ENCODE measurements at regions not wholly inside any gene's neighbourhood (a gene's known extent, or its start where the extent isn't known, plus 50 kb on each side); places are given as distances from the start of the nearest gene placed in this dataset.

DNA sequence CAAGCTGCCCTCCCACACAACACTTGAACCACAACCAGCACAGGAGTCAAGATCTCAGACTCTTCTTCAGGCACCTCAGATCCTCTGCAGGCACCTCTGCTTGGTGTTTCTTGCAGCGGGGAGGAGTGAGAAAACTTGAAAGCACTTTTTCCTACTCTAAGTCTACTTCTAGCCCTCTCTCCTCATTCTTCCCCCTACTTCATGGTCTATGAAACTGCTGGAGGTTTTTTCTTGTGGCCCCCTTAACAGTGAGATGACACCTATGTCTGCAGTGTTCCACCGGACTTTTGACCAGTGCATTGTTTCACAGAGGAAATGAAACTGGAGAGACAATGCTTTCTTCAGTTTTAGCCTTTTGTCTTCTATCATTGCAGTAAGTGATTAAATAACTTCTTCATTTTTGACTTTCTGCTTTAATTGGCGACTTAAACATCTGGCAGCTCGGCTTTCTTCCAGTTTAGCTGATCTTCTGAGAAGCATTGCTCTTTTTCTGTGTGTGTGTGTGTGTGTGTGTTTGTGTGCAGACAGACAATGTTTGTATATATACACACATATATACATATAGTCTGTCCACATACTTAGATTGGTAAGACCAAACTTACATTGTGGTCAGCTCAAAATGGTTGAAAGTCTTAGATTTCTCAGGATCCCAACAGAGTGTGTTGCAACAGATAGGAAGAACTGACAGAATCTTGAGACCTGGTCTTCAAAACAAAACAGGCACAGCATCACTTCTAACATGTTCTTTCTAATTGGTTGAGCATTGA is 1474.0 kb upstream of the TMEFF2 start:
- H3K36me3 Mint-ChIP-seq (ENCODE audit: low read depth): no peaks in the 10 kb centered on the region
- no peak overlapping the region for H3K4me3 Mint-ChIP-seq
- CTCF ChIA-PET: no interaction called here
- DNase-seq: no peak
- no peaks in the 10 kb centered on the region for H3K4me1 Mint-ChIP-seq (ENCODE audit: low read depth)
- H3K9me3 Mint-ChIP-seq: no peaks in the 10 kb centered on the region
- H3K27me3 Mint-ChIP-seq (ENCODE audit: low read depth): no peaks in the 10 kb centered on the region
- intact Hi-C loops (cut with micrococcal nuclease): no loop called here
- no peak overlapping the region for H3K27ac Mint-ChIP-seq

GRCh38 chr2:193627927-193628272 is 1433.2 kb upstream of the TMEFF2 start:
- CTCF ChIA-PET: no interaction called here
- Mint-ChIP-seq H3K27me3 (ENCODE audit: low read depth) (no peaks in the 10 kb centered on the region), H3K4me3 (no peak overlapping the region), H3K36me3 (ENCODE audit: low read depth) (no peaks in the 10 kb centered on the region), H3K9me3 (peaks cover 14% of the 10 kb centered on the region), H3K4me1 (ENCODE audit: low read depth) (no peaks in the 10 kb centered on the region), H3K27ac (no peak overlapping the region)
- DNase-seq: no peak
- intact Hi-C loops (cut with micrococcal nuclease): no loop called here

DNA sequence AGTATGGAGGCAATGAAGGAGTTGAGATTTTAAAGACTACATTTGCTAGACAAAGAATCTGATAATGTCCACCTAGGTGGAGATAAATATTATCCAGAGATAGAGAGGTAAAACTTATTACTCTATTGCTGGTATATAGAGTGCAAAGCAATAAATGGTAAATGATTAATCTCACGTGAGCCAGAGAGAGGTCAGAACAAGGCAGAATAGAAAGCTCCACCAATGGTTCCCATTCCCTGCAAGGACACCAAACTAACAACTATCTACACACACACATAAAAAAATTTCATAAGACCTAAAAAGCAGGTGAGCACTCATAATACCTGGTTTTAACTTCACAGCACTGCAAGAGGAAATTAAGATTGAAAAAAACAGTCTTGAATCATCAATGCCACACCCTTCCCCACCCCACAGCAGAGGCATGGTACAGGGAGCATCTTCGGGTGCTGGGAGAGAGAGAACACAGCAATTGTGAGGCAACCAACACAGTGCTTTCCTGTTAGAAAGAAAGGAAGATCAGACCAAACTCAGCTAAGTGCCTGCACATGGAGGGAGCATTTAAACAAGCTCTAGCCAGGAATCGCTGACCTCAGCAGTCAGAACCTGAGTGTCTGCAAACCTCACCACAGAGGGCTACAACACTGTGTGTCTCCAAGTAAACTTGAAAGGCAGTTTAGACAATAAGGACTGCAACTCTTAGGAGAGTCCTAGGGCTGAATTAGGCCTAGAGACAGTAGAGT is 1432.6 kb upstream of the TMEFF2 start:
- no peaks in the 10 kb centered on the region for H3K4me1 Mint-ChIP-seq (ENCODE audit: low read depth)
- DNase-seq: no peak
- no peaks in the 10 kb centered on the region for H3K27me3 Mint-ChIP-seq (ENCODE audit: low read depth)
- H3K27ac Mint-ChIP-seq: no peak overlapping the region
- H3K36me3 Mint-ChIP-seq (ENCODE audit: low read depth): no peaks in the 10 kb centered on the region
- H3K9me3 Mint-ChIP-seq: peaks cover 10% of the 10 kb centered on the region
- intact Hi-C loops (cut with micrococcal nuclease): no loop called here
- H3K4me3 Mint-ChIP-seq: no peak overlapping the region
- CTCF ChIA-PET: no interaction called here

DNA sequence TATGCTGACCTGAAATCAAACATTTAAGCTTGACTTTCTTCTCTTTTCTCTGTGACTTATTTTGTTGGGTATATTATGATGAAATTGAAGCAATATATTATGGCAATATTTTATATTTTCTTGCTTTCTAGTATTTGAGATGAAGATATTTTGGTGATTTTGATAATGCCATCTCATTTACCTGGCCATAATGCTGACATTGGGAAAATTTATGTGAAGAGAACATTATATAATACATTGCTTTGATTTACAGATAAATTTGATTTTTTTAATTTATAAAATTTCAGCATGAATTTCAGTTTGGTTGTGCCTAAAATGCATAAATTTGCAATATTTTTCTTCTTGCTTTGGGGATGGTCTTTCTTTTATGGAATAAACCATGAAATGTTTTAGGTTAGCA is 1413.7 kb upstream of the TMEFF2 start:
- H3K27ac Mint-ChIP-seq: no peak overlapping the region

GRCh38 chr2:193590831-193591230 is 1396.1 kb upstream of the TMEFF2 start:
- no peak for DNase-seq
- no peaks in the 10 kb centered on the region for H3K4me1 Mint-ChIP-seq (ENCODE audit: low read depth)
- intact Hi-C loops (cut with micrococcal nuclease): no loop called here
- CTCF ChIA-PET: no interaction called here
- H3K27ac Mint-ChIP-seq: no peak overlapping the region
- peaks cover 8% of the 10 kb centered on the region for H3K9me3 Mint-ChIP-seq
- H3K27me3 Mint-ChIP-seq (ENCODE audit: low read depth): no peaks in the 10 kb centered on the region
- no peaks in the 10 kb centered on the region for H3K36me3 Mint-ChIP-seq (ENCODE audit: low read depth)
- no peak overlapping the region for H3K4me3 Mint-ChIP-seq

More for the DNA sequence above, 1413.7 kb upstream of the TMEFF2 start:
- H3K4me3 Mint-ChIP-seq: no peak overlapping the region
- no peaks in the 10 kb centered on the region for H3K36me3 Mint-ChIP-seq (ENCODE audit: low read depth)
- CTCF ChIA-PET: no interaction called here
- no peak for DNase-seq
- peaks cover 3% of the 10 kb centered on the region for H3K9me3 Mint-ChIP-seq
- intact Hi-C loops (cut with micrococcal nuclease): no loop called here
- H3K4me1 Mint-ChIP-seq (ENCODE audit: low read depth): no peaks in the 10 kb centered on the region
- peaks cover 2% of the 10 kb centered on the region for H3K27me3 Mint-ChIP-seq (ENCODE audit: low read depth)

DNA sequence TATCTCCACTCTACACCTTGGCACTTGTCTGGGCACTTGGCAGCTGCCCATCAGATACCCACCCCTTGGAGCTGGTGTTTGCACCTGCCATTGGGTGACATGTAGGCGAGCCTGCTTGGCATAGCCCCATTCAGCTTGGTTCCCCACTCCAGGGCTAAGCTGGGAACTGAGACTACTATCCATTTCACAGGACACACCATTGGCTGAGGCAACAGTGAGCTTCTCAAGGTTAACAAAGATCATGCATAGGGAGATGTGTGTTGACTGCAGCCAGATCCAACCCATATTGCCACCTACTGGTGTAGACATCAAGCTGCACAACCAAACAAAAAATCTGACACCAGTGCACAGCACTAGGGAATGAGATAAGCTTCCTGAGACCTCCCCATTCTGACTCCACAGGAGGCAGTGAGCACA is 1389.8 kb upstream of the TMEFF2 start:
- H3K4me3 Mint-ChIP-seq: no peak overlapping the region
- no peaks in the 10 kb centered on the region for H3K27me3 Mint-ChIP-seq (ENCODE audit: low read depth)
- H3K36me3 Mint-ChIP-seq (ENCODE audit: low read depth): no peaks in the 10 kb centered on the region
- H3K4me1 Mint-ChIP-seq (ENCODE audit: low read depth): no peaks in the 10 kb centered on the region
- intact Hi-C loops (cut with micrococcal nuclease): loop anchor here (2.0 kb wide), 1 partner anchor 1394 kb away; no protein-coding TSS in a partner anchor
- no peak for DNase-seq
- CTCF ChIA-PET: interaction anchor here (1.1 kb wide), 1 partner anchor 12 kb away, joined by 3 read pairs; no protein-coding TSS in a partner anchor
- H3K9me3 Mint-ChIP-seq: peaks cover 2% of the 10 kb centered on the region
- H3K27ac Mint-ChIP-seq: no peak overlapping the region

DNA sequence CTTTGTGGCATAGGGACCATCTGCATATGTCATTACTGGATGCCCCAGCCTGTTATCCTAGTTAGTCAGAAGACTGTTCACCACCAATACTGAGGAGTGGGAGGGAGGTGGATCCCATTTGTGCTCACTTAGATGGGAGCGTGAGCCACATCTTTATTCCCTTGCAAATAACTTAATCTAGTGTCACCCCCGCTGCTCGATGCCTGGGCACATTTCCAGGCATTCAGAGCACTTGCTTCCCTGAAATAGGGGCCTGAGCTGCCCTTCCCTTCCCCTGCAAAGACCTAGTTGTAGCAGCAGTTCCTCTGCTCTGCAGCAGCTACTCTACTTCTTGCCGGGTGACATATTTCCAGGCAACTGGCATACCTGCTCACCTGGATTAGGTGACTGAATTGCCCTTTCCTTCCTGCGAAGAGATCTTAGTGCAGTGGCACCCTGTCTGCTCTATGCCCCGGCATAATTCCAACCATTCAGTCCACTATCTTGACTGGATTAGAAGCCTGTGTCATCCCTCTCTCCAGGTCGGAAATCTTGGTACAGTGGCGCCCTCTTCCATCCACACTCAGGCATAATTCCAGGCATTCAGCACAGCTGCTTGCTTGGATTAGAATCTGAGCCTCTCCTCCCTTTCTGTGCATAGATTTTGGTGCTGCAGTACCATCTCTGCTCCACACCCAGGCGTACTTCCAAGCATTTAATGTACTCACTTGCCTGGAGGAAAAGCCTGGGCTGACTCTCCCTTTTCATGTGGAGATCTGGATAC is 1389.1 kb upstream of the TMEFF2 start:
- intact Hi-C loops (cut with micrococcal nuclease): loop anchor here (2.0 kb wide), 1 partner anchor 1393 kb away; no protein-coding TSS in a partner anchor
- Mint-ChIP-seq H3K27me3 (ENCODE audit: low read depth) (no peaks in the 10 kb centered on the region), H3K4me3 (no peak overlapping the region), H3K4me1 (ENCODE audit: low read depth) (no peaks in the 10 kb centered on the region), H3K27ac (no peak overlapping the region), H3K36me3 (ENCODE audit: low read depth) (no peaks in the 10 kb centered on the region), H3K9me3 (peaks cover 4% of the 10 kb centered on the region)
- CTCF ChIA-PET: interaction anchor here (1.1 kb wide), 1 partner anchor 13 kb away, joined by 3 read pairs; no protein-coding TSS in a partner anchor
- DNase-seq: no peak

DNA sequence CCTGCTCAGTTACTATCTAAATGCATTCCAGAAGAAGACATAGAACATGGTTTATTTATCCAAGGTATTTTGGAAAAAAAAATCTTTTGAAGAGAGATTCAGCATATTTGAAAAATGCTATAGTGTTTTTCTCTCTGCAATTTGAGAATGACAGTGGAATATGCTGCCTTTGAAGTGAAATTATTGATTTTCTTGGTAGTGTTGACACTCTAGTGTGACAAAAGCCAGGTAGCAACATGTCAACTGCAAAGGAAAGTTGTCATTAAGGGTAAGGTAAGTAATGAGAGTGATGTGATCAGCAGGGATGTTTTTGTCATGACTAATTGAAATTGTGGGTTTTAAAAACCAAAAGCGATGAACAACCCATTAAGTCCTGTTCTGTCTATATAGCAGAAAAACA is 1387.1 kb upstream of the TMEFF2 start:
- Mint-ChIP-seq H3K27me3 (ENCODE audit: low read depth) (no peaks in the 10 kb centered on the region), H3K4me1 (ENCODE audit: low read depth) (no peaks in the 10 kb centered on the region), H3K27ac (no peak overlapping the region), H3K36me3 (ENCODE audit: low read depth) (no peaks in the 10 kb centered on the region), H3K9me3 (peaks cover 6% of the 10 kb centered on the region), H3K4me3 (no peak overlapping the region)
- DNase-seq: no peak
- intact Hi-C loops (cut with micrococcal nuclease): no loop called here
- CTCF ChIA-PET: no interaction called here

DNA sequence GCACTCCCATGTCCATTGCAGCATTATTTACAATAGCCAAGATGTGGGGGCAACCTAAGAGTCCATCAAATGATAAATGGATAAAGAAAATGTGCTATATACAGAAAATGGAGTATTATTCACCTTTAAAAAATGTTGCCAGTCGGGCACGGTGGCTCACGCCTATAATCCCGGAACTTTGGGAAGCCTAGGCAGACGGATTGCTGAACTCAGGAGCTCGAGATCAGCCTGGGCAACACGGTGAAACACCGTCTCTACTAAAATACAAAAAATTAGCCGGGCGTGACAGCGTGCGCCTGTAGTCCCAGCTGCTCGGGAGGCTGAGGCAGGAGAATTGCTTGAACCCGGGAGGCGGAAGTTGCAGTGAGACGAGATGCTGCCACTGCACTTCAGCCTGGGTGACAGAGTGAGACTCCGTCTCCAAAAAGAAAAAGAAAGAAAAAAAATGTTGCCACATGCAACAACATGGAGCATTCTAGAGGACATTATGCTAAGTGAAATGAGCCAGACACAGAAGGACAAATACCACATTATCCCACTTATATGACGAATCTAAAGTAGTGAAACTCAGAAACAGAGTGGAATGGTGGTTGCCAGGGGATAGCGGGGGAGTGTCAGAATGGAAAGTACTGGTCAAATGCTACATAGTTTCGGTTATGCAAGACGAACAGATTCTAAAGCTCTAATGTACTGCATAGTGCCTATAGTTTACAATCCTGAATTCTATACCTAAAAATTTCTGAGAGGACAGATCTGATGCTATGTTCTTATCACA is 1385.6 kb upstream of the TMEFF2 start:
- Mint-ChIP-seq H3K27ac (no peak overlapping the region), H3K9me3 (peaks cover 4% of the 10 kb centered on the region), H3K27me3 (ENCODE audit: low read depth) (no peaks in the 10 kb centered on the region), H3K36me3 (ENCODE audit: low read depth) (no peaks in the 10 kb centered on the region), H3K4me1 (ENCODE audit: low read depth) (no peaks in the 10 kb centered on the region), H3K4me3 (no peak overlapping the region)
- CTCF ChIA-PET: no interaction called here
- DNase-seq: no peak
- intact Hi-C loops (cut with micrococcal nuclease): no loop called here

GRCh38 chr2:193566886-193567285 is 1372.2 kb upstream of the TMEFF2 start:
- Mint-ChIP-seq H3K27me3 (ENCODE audit: low read depth) (no peaks in the 10 kb centered on the region), H3K36me3 (ENCODE audit: low read depth) (no peaks in the 10 kb centered on the region), H3K27ac (no peak overlapping the region), H3K9me3 (no peaks in the 10 kb centered on the region), H3K4me3 (no peak overlapping the region), H3K4me1 (ENCODE audit: low read depth) (no peaks in the 10 kb centered on the region)
- intact Hi-C loops (cut with micrococcal nuclease): no loop called here
- CTCF ChIA-PET: no interaction called here
- DNase-seq: no peak

DNA sequence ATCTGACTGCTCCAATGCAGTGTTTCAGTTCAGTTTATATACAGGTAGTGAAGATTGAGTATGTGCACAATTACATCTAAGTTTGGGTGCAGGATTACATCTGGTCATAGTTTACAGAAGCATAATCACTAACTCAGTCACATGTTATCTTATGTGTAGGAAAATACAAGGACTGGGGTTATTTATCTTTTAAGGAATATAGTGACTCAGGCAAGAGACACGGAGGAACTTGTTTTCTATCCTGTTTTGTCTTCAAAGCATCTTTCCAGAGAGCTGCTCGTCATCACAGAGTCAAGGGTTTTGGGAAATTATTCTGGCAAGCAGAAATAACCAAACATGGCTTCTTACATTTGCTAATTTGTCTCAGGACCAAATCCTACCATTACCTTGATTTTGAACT is 1371.5 kb upstream of the TMEFF2 start:
- intact Hi-C loops (cut with micrococcal nuclease): no loop called here
- no peaks in the 10 kb centered on the region for H3K27me3 Mint-ChIP-seq (ENCODE audit: low read depth)

GRCh38 chr2:193562031-193562430 is 1367.3 kb upstream of the TMEFF2 start:
- no peaks in the 10 kb centered on the region for H3K4me1 Mint-ChIP-seq (ENCODE audit: low read depth)
- no peak overlapping the region for H3K27ac Mint-ChIP-seq
- CTCF ChIA-PET: interaction anchor here (1.1 kb wide), 1 partner anchor 26 kb away, joined by 3 read pairs; no protein-coding TSS in a partner anchor
- no peaks in the 10 kb centered on the region for H3K27me3 Mint-ChIP-seq (ENCODE audit: low read depth)
- no peak overlapping the region for H3K4me3 Mint-ChIP-seq
- intact Hi-C loops (cut with micrococcal nuclease): no loop called here
- no peak for DNase-seq
- H3K9me3 Mint-ChIP-seq: no peaks in the 10 kb centered on the region
- H3K36me3 Mint-ChIP-seq (ENCODE audit: low read depth): no peaks in the 10 kb centered on the region

More for the DNA sequence above, 1371.5 kb upstream of the TMEFF2 start:
- Mint-ChIP-seq H3K36me3 (ENCODE audit: low read depth) (no peaks in the 10 kb centered on the region), H3K4me3 (no peak overlapping the region), H3K27ac (no peak overlapping the region), H3K9me3 (no peaks in the 10 kb centered on the region), H3K4me1 (ENCODE audit: low read depth) (no peaks in the 10 kb centered on the region)
- CTCF ChIA-PET: no interaction called here
- DNase-seq: no peak

All from activated naive CD4-positive, alpha-beta T cell treated with anti-CD3 and anti-CD28 coated beads for 36 hours (primary cell).